Heart right ventricle (tissue), 16 donors: ENCODE measurements at regions not wholly inside any gene's neighbourhood (a gene's known extent, or its start where the extent isn't known, plus 50 kb on each side); places are given as distances from the start of the nearest gene placed in this dataset.

ENCODE experiments used
- ATAC-seq, 8 donors: fragments of 200-7000 bp; cut with Tn5 transposase; one replicate each; pipeline ENCODE4 v1.9.1; 2020; ENCODE audit warnings: mild to moderate bottlenecking in 8 of 8, moderate library complexity in 8 of 8, moderate number of reproducible peaks in 1 of 8
- DNase-seq, 2 donors: peaks; one replicate each; pipeline ENCODE4 v3.0.0-alpha.2; 2020
- H3K27ac ChIP-seq, 10 donors: fragments of 200-600 bp; sonication (generic) in 2 of 10; one replicate each; pipeline versions ENCODE4 v1.5.0 to v1.8.0; 2020 to 2022; ENCODE audit warnings: mild to moderate bottlenecking in 3 of 10
- H3K27me3 ChIP-seq, 7 donors: fragments of 200-600 bp; one replicate each; pipeline ENCODE4 v1.8.0; 2021 to 2022; ENCODE audit warnings: mild to moderate bottlenecking in 2 of 7
- H3K36me3 ChIP-seq, 9 donors: fragments of 200-600 bp; sonication (generic) in 1 of 9; one replicate each; pipeline versions ENCODE4 v1.5.0 to v1.8.0; 2020 to 2022; ENCODE audit warnings: mild to moderate bottlenecking in 2 of 9
- H3K4me1 ChIP-seq, 9 donors: fragments of 200-600 bp; sonication (generic) in 1 of 9; one replicate each; pipeline versions ENCODE4 v1.5.0 to v1.8.0; 2020 to 2022; ENCODE audit warnings: mild to moderate bottlenecking in 4 of 9
- H3K4me3 ChIP-seq, 10 donors: fragments of 200-600 bp; sonication (generic) in 2 of 10; one replicate each; pipeline versions ENCODE4 v1.5.0 to v1.8.0; 2020 to 2022; ENCODE audit warnings: mild to moderate bottlenecking in 7 of 10, moderate library complexity in 2 of 10
- H3K9me3 ChIP-seq, 11 donors: fragments of 200-600 bp in 10 of 11; sonication (generic) in 2 of 11; one replicate each; pipeline versions ENCODE4 v1.5.0 to v1.8.0; 2013 to 2022; ENCODE audit warnings: mild to moderate bottlenecking in 2 of 11, control low read depth in 1 of 11, moderate library complexity in 1 of 11
- WGBS, 2 donors: extraction: QIAGEN DNeasy Blood & Tissue Kit; methylation state at CpG; one replicate each; pipeline ENCODE4 v1.1.7; 2013; ENCODE audit warnings: inconsistent platforms in 1 of 2; 5-methylcytosine and 5-hydroxymethylcytosine counted together
- intact Hi-C, 10 donors: fragments of 100-400 bp; cut with DNase I; formaldehyde crosslinking; loops; one replicate each; pipeline versions ENCODE4 v1.11.1 to v1.14.2; 2022
- TF ChIP-seq, protein P1 (sequence below), 9 donors: fragments of 200-600 bp; sonication (generic) in 2 of 9; IDR thresholded peaks; one replicate each; pipeline versions ENCODE4 v1.5.0 to v1.8.0; 2021 to 2022; ENCODE audit warnings: antibody characterized with exemption in 9 of 9, mild to moderate bottlenecking in 5 of 9, moderate library complexity in 1 of 9
- donor health status: Arrhythmogenic right ventricular cardiomyopathy.
- donor health status: ischemic (EF 13 %, LVEDD 7.1; RV severe dilation, severe dysfunction).
- donor health status: healthy with polysubstance abuse.
- donor health status: DM: no; HTN: yes; CAD: no.
- donor health status: DM: no; HTN: no; CAD: no.
- donor health status: ischemic (EF 25% LVEDD 6.9; RV normal size, moderate dysfunction).
- donor health status: ischemic (EF 25% LVEDD 5.7; RV mildly dilated, moderate dysfunction).
- donor health status: healthy.
- donor health status: DM: yes; HTN: yes; CAD: no.
- donor health status: Ischemic cardiomyopathy.
- donor health status: ischemic (EF 35%, LVEDD 5.7; RV mildly dilated, moderate dysfunction).
- donor health status: nonischemic (EF 11% LVEDD 7.7; RV severe dilation, severe dysfunction).
- donor health status: DM: yes; HTN: yes; CAD: no.
- donor health status: PGD.
- donor health status: ischemic (EF 29% LVEDD 5.4; RV normal size, mild dysfunction).
- donor health status: nonischemic (EF 23%, LVEDD 6.1; RV moderate dilation, normal function).

DNA sequence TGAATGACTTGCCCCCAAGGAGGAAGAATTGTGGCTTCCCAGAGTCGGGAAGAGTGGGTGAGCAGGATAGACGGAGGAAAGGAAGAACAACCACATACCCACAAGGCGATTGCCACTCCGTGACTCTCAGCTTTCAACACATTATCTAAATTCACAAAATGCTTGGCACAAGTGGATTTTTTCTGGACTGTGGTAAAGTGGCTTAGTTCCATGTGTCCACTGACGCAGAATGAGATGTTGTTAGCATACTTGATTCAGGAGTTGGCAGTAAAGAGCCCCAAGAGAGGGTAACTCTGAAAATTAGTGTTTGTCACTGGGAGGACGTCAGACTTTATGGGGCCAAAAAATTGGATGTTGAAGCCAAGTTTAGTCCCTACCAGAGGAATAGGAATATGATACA lies 198.8 kb upstream of the CTNNB1 start:
- DNase-seq (peak in 1 of 2 donors; percentile 43), ATAC-seq (peak; percentile 35 to 85 (median 60))
- TF ChIP-seq, protein P1, sequence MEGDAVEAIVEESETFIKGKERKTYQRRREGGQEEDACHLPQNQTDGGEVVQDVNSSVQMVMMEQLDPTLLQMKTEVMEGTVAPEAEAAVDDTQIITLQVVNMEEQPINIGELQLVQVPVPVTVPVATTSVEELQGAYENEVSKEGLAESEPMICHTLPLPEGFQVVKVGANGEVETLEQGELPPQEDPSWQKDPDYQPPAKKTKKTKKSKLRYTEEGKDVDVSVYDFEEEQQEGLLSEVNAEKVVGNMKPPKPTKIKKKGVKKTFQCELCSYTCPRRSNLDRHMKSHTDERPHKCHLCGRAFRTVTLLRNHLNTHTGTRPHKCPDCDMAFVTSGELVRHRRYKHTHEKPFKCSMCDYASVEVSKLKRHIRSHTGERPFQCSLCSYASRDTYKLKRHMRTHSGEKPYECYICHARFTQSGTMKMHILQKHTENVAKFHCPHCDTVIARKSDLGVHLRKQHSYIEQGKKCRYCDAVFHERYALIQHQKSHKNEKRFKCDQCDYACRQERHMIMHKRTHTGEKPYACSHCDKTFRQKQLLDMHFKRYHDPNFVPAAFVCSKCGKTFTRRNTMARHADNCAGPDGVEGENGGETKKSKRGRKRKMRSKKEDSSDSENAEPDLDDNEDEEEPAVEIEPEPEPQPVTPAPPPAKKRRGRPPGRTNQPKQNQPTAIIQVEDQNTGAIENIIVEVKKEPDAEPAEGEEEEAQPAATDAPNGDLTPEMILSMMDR (IDR thresholded peaks at IDR 0.05) = no peak
- H3K4me3 ChIP-seq = no peak overlapping the region
- peaks cover 0 to 31% (median 19%) of the 10 kb centered on the region in 9 donors for H3K4me1 ChIP-seq
- H3K27ac ChIP-seq = no peak overlapping the region
- H3K9me3 ChIP-seq = no peaks in the 10 kb centered on the region
- no peaks in the 10 kb centered on the region for H3K36me3 ChIP-seq
- intact Hi-C loops = no loop called here
- H3K27me3 ChIP-seq = no peaks in the 10 kb centered on the region
- WGBS, 2 donors = 36 to 41% methylated on average over 6 of the region's 6 CpGs

DNA sequence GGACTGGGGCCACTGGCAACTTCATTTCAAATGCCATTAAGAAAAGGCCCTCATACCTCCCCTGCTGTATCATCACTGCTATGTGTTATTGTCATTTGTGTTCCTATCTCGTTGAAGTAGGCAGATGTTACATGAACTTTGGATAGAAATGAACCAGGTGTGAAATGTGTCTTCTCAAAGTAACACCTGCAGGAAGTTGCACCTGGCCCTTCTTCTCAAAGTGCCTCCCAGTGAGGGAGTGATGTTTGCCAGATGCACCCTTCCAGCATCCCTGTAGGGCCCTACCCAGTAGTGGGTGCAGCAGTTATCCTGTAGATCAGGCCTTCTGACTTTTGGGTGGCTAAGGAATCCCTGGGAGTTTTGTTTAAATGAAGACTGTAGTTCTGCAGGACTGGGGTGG lies 197.7 kb upstream of the CTNNB1 start:
- TF ChIP-seq, protein P1 (IDR thresholded peaks at IDR 0.05) = no peak
- DNase-seq = no peak
- peaks cover 0 to 24% (median 10%) of the 10 kb centered on the region in 9 donors for H3K4me1 ChIP-seq
- no peak overlapping the region for H3K4me3 ChIP-seq
- no peaks in the 10 kb centered on the region for H3K27me3 ChIP-seq
- H3K27ac ChIP-seq = no peak overlapping the region
- H3K36me3 ChIP-seq = no peaks in the 10 kb centered on the region
- intact Hi-C loops = no loop called here
- 71 to 77% methylated on average over 1 of the region's 1 CpG for WGBS, 2 donors
- no peak for ATAC-seq
- peaks cover 0 to 1% (median 0%) of the 10 kb centered on the region in 11 donors for H3K9me3 ChIP-seq

DNA sequence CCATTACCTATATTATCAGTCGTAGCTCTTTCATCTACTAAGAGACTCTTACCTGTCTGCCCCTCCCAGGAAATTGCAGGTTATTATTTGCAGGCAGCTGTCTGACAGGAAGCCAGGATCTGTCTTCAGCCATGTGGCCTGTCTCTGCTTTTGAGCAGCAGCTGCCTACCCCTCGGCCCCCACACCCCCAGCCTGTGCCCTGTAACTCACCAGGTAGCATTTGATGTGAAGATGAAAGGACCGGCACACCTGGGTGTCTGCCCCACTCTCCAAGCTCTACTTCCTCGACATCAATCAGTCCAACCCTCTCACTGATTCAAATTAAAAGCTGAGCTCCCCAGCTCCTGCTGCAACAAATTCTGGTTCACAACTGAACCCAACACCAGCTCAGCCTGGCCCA lies 197.2 kb upstream of the CTNNB1 start:
- Histone ChIP-seq H3K27ac (no peak overlapping the region), H3K36me3 (no peaks in the 10 kb centered on the region), H3K9me3 (peaks cover 0 to 7% (median 0%) of the 10 kb centered on the region in 11 donors), H3K27me3 (no peaks in the 10 kb centered on the region), H3K4me3 (no peak overlapping the region), H3K4me1 (peaks cover 0 to 18% (median 5%) of the 10 kb centered on the region in 9 donors)
- DNase-seq = no peak
- 84 to 85% methylated on average over 4 of the region's 4 CpGs for WGBS, 2 donors
- intact Hi-C loops = no loop called here
- ATAC-seq = no peak
- TF ChIP-seq, protein P1 (IDR thresholded peaks at IDR 0.05) = no peak

DNA sequence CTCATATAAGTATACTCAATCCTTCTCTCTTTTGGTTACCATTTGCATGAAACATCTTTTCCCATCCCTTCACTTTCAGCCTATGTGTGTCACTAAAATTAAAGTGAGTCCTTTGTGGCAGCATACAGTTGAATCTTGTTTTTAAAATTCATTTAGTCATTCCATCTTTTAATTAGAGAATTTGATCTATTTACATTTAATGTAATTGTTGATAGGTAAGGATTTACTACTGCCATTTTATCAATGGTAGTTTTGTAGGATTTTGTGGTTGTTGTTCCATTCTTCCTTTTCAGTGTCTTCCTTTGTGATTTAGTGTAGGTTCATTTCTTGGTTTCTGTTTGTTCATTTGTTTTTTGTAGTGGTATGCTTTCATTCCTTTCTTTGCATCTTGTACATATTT lies 191.9 kb upstream of the CTNNB1 start:
- H3K27me3 ChIP-seq = no peaks in the 10 kb centered on the region
- H3K9me3 ChIP-seq = peaks cover 0 to 26% (median 5%) of the 10 kb centered on the region in 11 donors
- DNase-seq = no peak
- intact Hi-C loops = no loop called here
- no peaks in the 10 kb centered on the region for H3K4me1 ChIP-seq
- H3K4me3 ChIP-seq = no peak overlapping the region
- H3K36me3 ChIP-seq = no peaks in the 10 kb centered on the region
- TF ChIP-seq, protein P1 (IDR thresholded peaks at IDR 0.05) = no peak
- no peak for ATAC-seq
- H3K27ac ChIP-seq = no peak overlapping the region
